GM19397 (cell line): ENCODE measurements at regions not wholly inside any gene's neighbourhood (a gene's known extent, or its start where the extent isn't known, plus 50 kb on each side); places are given as distances from the start of the nearest gene placed in this dataset.
"Not testable (repeated sequence)": the region's sequence is repeated elsewhere in the genome, so short reads cannot be mapped to it uniquely, and the experiment has no call there.

ENCODE experiments used
- ATAC-seq: cut with Tn5 transposase; IDR thresholded peaks from one replicate; pipeline ENCODE4 v1.9.1; 2021; ENCODE audit warnings: mild to moderate bottlenecking, moderate library complexity; ENCODE audit not compliant: unreplicated experiment

- no peak for ATAC-seq
Observed at GRCh38 chr10:36880898-36881297, 244.5 kb upstream of the ANKRD30A start.

GRCh38 chr10:36872702-36873393 lies 252.6 kb upstream of the ANKRD30A start:
- ATAC-seq: peak; percentile 99

- ATAC-seq: no peak
Observed at GRCh38 chr10:36840788-36841187, 284.6 kb upstream of the ANKRD30A start.

GRCh38 chr10:36837416-36837815 lies 288.0 kb upstream of the ANKRD30A start:
- no peak for ATAC-seq

- ATAC-seq: no peak
Observed at GRCh38 chr10:36819781-36820180, 305.6 kb upstream of the ANKRD30A start.

- no peak for ATAC-seq
Observed at GRCh38 chr10:36817898-36818297, 307.5 kb upstream of the ANKRD30A start.

GRCh38 chr10:36808625-36809362 lies 316.6 kb upstream of the ANKRD30A start:
- no peak for ATAC-seq

GRCh38 chr10:36803229-36803628 lies 322.2 kb upstream of the ANKRD30A start:
- ATAC-seq: no peak

- ATAC-seq: no peak
Observed at GRCh38 chr10:36802490-36803153, 322.8 kb upstream of the ANKRD30A start.

- ATAC-seq: no peak
Observed at GRCh38 chr10:36801660-36802059, 323.7 kb upstream of the ANKRD30A start.

- no peak for ATAC-seq
Observed at GRCh38 chr10:36794981-36795380, 330.4 kb upstream of the ANKRD30A start.

- ATAC-seq: no peak
Observed at GRCh38 chr10:36789974-36790373, 335.4 kb upstream of the ANKRD30A start.

GRCh38 chr10:36788152-36788551 lies 337.2 kb upstream of the ANKRD30A start:
- no peak for ATAC-seq

- no peak for ATAC-seq
Observed at GRCh38 chr10:36783400-36783799, 342.0 kb upstream of the ANKRD30A start.

GRCh38 chr10:36781570-36781969 lies 343.8 kb upstream of the ANKRD30A start:
- no peak for ATAC-seq

GRCh38 chr10:36780158-36780557 lies 345.2 kb upstream of the ANKRD30A start:
- ATAC-seq: no peak

- no peak for ATAC-seq
Observed at GRCh38 chr10:36779238-36779846, 346.1 kb upstream of the ANKRD30A start.

- ATAC-seq: no peak
Observed at GRCh38 chr10:36778651-36779050, 346.7 kb upstream of the ANKRD30A start.

GRCh38 chr10:36773652-36774051 lies 351.7 kb upstream of the ANKRD30A start:
- no peak for ATAC-seq

- ATAC-seq: no peak
Observed at GRCh38 chr10:36771725-36772124, 353.7 kb upstream of the ANKRD30A start.

GRCh38 chr10:36769741-36770140 lies 355.7 kb upstream of the ANKRD30A start:
- not testable (repeated sequence) for ATAC-seq
